Thoracic aorta (tissue), 2 donors: ENCODE measurements at regions not wholly inside any gene's neighbourhood (a gene's known extent, or its start where the extent isn't known, plus 50 kb on each side); places are given as distances from the start of the nearest gene placed in this dataset.

Experiments
- ATAC-seq: fragments of 150-250 bp; one replicate; pipeline ENCODE4 v1.8.0; 2017; ENCODE audit warnings: low read depth; ENCODE audit not compliant: insufficient number of reproducible peaks, low FRiP score
- DNase-seq: peaks from one replicate; pipeline ENCODE4 v3.0.0-alpha.2; 2020; ENCODE audit warnings: low spot score
- H3K27ac ChIP-seq, 2 donors: fragments of 200-600 bp; sonication (generic); 1 replicate in 1 of 2; 2 replicates in 1 of 2; pipeline ENCODE4 v1.5.1; 2016; ENCODE audit warnings: mild to moderate bottlenecking in 2 of 2, moderate library complexity in 2 of 2
- H3K27me3 ChIP-seq: fragments of 200-600 bp; sonication (generic); replicated peaks from 2 replicates; pipeline ENCODE4 v1.6.0; 2016; ENCODE audit warnings: mild to moderate bottlenecking; ENCODE audit not compliant: insufficient read depth
- H3K36me3 ChIP-seq: fragments of 200-600 bp; sonication (generic); one replicate; pipeline ENCODE4 v1.5.1; 2016
- H3K4me1 ChIP-seq, 2 donors: fragments of 200-600 bp; sonication (generic); 1 replicate in 1 of 2; 2 replicates in 1 of 2; pipeline versions ENCODE4 v1.5.1 to v1.6.0; 2016; ENCODE audit warnings: low read depth in 2 of 2, mild to moderate bottlenecking in 1 of 2; ENCODE audit not compliant: control insufficient read depth in 1 of 2
- H3K4me3 ChIP-seq: fragments of 200-600 bp; sonication (generic); 2 replicates; pipeline ENCODE4 v1.5.1; 2016; ENCODE audit warnings: mild to moderate bottlenecking
- H3K9me3 ChIP-seq: fragments of 200-600 bp; sonication (generic); 2 replicates; pipeline ENCODE4 v1.5.1; 2016
- TF ChIP-seq, protein P1 (sequence below): fragments of 200-600 bp; sonication (generic); IDR thresholded peaks from one replicate; pipeline ENCODE4 v1.5.1; 2019; ENCODE audit warnings: antibody characterized with exemption

- H3K27me3 ChIP-seq = no peaks in the 10 kb centered on the region
- no peak overlapping the region for H3K4me3 ChIP-seq
- no peak overlapping the region for H3K27ac ChIP-seq
- ATAC-seq = no peak
- DNase-seq = no peak
- no peaks in the 10 kb centered on the region for H3K9me3 ChIP-seq
- TF ChIP-seq, protein P1, sequence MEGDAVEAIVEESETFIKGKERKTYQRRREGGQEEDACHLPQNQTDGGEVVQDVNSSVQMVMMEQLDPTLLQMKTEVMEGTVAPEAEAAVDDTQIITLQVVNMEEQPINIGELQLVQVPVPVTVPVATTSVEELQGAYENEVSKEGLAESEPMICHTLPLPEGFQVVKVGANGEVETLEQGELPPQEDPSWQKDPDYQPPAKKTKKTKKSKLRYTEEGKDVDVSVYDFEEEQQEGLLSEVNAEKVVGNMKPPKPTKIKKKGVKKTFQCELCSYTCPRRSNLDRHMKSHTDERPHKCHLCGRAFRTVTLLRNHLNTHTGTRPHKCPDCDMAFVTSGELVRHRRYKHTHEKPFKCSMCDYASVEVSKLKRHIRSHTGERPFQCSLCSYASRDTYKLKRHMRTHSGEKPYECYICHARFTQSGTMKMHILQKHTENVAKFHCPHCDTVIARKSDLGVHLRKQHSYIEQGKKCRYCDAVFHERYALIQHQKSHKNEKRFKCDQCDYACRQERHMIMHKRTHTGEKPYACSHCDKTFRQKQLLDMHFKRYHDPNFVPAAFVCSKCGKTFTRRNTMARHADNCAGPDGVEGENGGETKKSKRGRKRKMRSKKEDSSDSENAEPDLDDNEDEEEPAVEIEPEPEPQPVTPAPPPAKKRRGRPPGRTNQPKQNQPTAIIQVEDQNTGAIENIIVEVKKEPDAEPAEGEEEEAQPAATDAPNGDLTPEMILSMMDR = no peak
- H3K36me3 ChIP-seq = no peaks in the 10 kb centered on the region
- peaks cover 5 to 23% of the 10 kb centered on the region in 2 donors for H3K4me1 ChIP-seq
Observed at GRCh38 chr14:101367421-101368261, 193.7 kb upstream of the DIO3 start.

GRCh38 chr14:101368629-101369028, 192.7 kb upstream of the DIO3 start:
- DNase-seq (no peak), ATAC-seq (no peak)
- Histone ChIP-seq H3K27ac (no peak overlapping the region), H3K27me3 (no peaks in the 10 kb centered on the region), H3K4me3 (no peak overlapping the region), H3K4me1 (peaks cover 5 to 29% of the 10 kb centered on the region in 2 donors), H3K36me3 (no peaks in the 10 kb centered on the region), H3K9me3 (no peaks in the 10 kb centered on the region)
- TF ChIP-seq, protein P1 = no peak

DNA sequence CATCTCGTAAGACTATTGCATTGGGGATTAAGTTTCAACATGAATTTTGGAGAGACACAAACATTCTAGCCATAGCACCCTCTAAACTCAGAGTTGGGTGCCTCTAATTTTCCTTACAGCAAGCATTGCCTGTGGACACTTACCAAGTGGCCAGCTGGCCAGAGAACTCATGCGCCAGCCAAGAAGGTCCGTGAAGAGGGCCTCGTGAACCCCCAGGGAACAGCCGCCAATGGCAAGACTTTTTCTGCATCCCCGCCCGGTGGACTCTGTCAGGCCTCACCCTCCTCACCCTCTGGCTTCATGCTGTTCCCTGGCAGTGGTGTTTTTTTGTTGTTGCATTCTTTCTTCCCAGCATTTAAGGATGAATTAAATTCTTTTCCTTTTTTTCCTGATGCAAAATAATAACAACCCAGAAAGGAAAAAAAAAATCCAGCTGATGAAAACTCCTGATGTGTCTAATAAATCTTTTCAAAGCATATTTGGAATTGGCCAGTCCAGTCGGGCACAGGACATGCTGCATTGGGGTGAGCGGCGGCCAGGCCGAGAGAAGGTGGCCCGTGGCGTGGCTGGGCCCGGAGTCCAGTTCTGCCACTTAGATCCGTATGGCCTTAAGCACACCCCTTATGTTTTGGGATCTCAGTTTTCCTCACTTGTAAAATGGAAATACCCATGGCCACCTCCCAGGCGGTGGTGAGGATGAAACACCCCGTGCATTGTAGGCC, 191.9 kb upstream of the DIO3 start:
- H3K4me1 ChIP-seq = peaks cover 0 to 29% of the 10 kb centered on the region in 2 donors
- H3K27ac ChIP-seq = no peak overlapping the region
- ATAC-seq (no peak), DNase-seq (no peak)
- TF ChIP-seq, protein P1 = no peak
- H3K27me3 ChIP-seq = no peaks in the 10 kb centered on the region
- H3K36me3 ChIP-seq = no peaks in the 10 kb centered on the region
- H3K9me3 ChIP-seq = no peaks in the 10 kb centered on the region
- H3K4me3 ChIP-seq = no peak overlapping the region

- Histone ChIP-seq H3K27me3 (no peaks in the 10 kb centered on the region), H3K4me3 (no peak overlapping the region), H3K9me3 (no peaks in the 10 kb centered on the region), H3K27ac (no peak overlapping the region), H3K4me1 (peaks cover 5 to 29% of the 10 kb centered on the region in 2 donors), H3K36me3 (no peaks in the 10 kb centered on the region)
- TF ChIP-seq, protein P1 = no peak
- DNase-seq = no peak
- no peak for ATAC-seq
Observed at GRCh38 chr14:101369916-101370592, 191.2 kb upstream of the DIO3 start.
